OCI-LY3 (cell line): ENCODE measurements at regions not wholly inside any gene's neighbourhood (a gene's known extent, or its start where the extent isn't known, plus 50 kb on each side); places are given as distances from the start of the nearest gene placed in this dataset.

Experiments used
- H2AFZ ChIP-seq: fragments of 200-600, 300-600 bp; shearing (Covaris generic); 2 replicates; pipeline ENCODE4 v1.6.0; 2014; ENCODE audit warnings: antibody characterized with exemption, low read depth, low read length
- H3K27ac ChIP-seq: fragments of 200-600, 300-600 bp; sonication (generic); 2 replicates; pipeline ENCODE4 v1.5.1; 2014; ENCODE audit warnings: mild to moderate bottlenecking, low read length, moderate library complexity, mixed read lengths
- H3K27me3 ChIP-seq: fragments of 200-600, 300-600 bp; sonication (generic); 2 replicates; pipeline ENCODE4 v1.6.1; 2014; ENCODE audit warnings: low read depth, low read length, mixed read lengths
- H3K36me3 ChIP-seq: fragments of 200-600, 300-600 bp; sonication (generic); replicated peaks from 2 replicates; pipeline ENCODE3; 2014; ENCODE audit warnings: low read depth, low read length, mixed read lengths
- H3K4me1 ChIP-seq: fragments of 300-600, 200-600 bp; sonication (generic); 2 replicates; pipeline ENCODE4 v1.6.1; 2014; ENCODE audit warnings: low read length, mixed read lengths
- H3K4me2 ChIP-seq: fragments of 200-600, 300-600 bp; sonication (generic); 2 replicates; pipeline ENCODE4 v1.6.1; 2014; ENCODE audit warnings: low read length, mixed read lengths
- H3K4me3 ChIP-seq: fragments of 300-600, 200-600 bp; sonication (generic); 2 replicates; pipeline ENCODE4 v1.5.1; 2014; ENCODE audit warnings: antibody characterized with exemption, mild to moderate bottlenecking, low read length, moderate library complexity
- H3K79me2 ChIP-seq: fragments of 300-600, 200-600 bp; shearing (Covaris generic); 2 replicates; pipeline ENCODE4 v1.6.1; 2014; ENCODE audit warnings: mild to moderate bottlenecking, low read length, mixed read lengths
- H3K9ac ChIP-seq: fragments of 300-600, 200-600 bp; shearing (Covaris generic); 2 replicates; pipeline ENCODE4 v1.6.0; 2014; ENCODE audit warnings: mild to moderate bottlenecking, low read length, moderate library complexity
- H3K9me3 ChIP-seq: fragments of 200-600, 300-600 bp; shearing (Covaris generic); 2 replicates; pipeline ENCODE4 v1.6.1; 2014; ENCODE audit warnings: low read length, mixed read lengths; ENCODE audit not compliant: insufficient read depth
- H4K20me1 ChIP-seq: fragments of 200-600, 300-600 bp; sonication (generic); 2 replicates; pipeline ENCODE4 v1.6.1; 2016; ENCODE audit warnings: low read length, mixed read lengths; ENCODE audit not compliant: insufficient read depth
- CTCF ChIP-seq: fragments of 200-600, 300-600 bp; sonication (generic); IDR thresholded peaks from 2 replicates; pipeline ENCODE4 v1.5.1; 2014; ENCODE audit warnings: antibody characterized with exemption, low read length, low read depth
- EZH2phosphoT487 ChIP-seq: fragments of 200-600 bp; shearing (Covaris generic); IDR thresholded peaks from 2 replicates; pipeline ENCODE4 v1.6.1; 2018; ENCODE audit warnings: antibody characterized with exemption, mixed run types, low read depth

DNA sequence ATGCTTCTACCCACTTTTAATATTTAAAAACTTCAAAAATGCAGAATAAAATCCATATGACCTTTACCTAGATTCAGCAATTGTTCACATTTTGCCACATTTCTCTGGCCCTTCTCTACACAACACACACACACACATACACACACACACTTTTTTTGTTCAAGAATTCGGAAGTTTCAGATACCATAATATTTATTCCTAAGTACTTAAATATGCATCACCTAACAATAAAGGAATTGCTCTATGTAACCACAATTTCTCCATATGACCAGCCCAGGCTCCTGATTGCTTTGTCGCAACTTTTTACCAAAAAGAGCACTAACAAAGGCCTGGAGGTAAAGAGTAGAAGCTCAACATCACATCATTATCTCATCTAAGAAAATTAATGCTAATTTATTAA, 106.6 kb downstream of the FAS start:
- Histone ChIP-seq H3K79me2 (no peaks in the 10 kb centered on the region), H3K4me1 (no peaks in the 10 kb centered on the region), H3K4me3 (no peak overlapping the region), H3K36me3 (no peaks in the 10 kb centered on the region), H2AFZ (no peak overlapping the region), H3K9me3 (no peaks in the 10 kb centered on the region), H3K27ac (no peak overlapping the region), H4K20me1 (no peaks in the 10 kb centered on the region), H3K4me2 (no peak overlapping the region), H3K27me3 (no peaks in the 10 kb centered on the region), H3K9ac (no peak overlapping the region)
- TF ChIP-seq EZH2phosphoT487 (no peak), CTCF (no peak)

- 0 out of 2 replicates have a peak, but pooled peaks cover 4% of the 10 kb centered on the region for H3K4me1 ChIP-seq
- no peaks in the 10 kb centered on the region for H3K79me2 ChIP-seq
- H3K27ac ChIP-seq: no peak overlapping the region
- no peak overlapping the region for H3K9ac ChIP-seq
- TF ChIP-seq EZH2phosphoT487 (no peak), CTCF (no peak)
- no peaks in the 10 kb centered on the region for H3K9me3 ChIP-seq
- no peaks in the 10 kb centered on the region for H4K20me1 ChIP-seq
- H2AFZ ChIP-seq: no peak overlapping the region
- H3K4me3 ChIP-seq: no peak overlapping the region
- H3K4me2 ChIP-seq: no peak overlapping the region
- no peaks in the 10 kb centered on the region for H3K27me3 ChIP-seq
- H3K36me3 ChIP-seq: no peaks in the 10 kb centered on the region
These were observed 105.2 kb downstream of the FAS start for GRCh38 chr10:89095701-89096391.

- Histone ChIP-seq H3K9me3 (no peaks in the 10 kb centered on the region), H3K27me3 (no peaks in the 10 kb centered on the region), H3K4me3 (no peak overlapping the region), H2AFZ (no peak overlapping the region), H3K27ac (no peak overlapping the region), H3K4me2 (no peak overlapping the region), H3K4me1 (peaks cover 11% of the 10 kb centered on the region), H3K36me3 (no peaks in the 10 kb centered on the region), H3K9ac (no peak overlapping the region), H3K79me2 (no peaks in the 10 kb centered on the region), H4K20me1 (no peaks in the 10 kb centered on the region)
- no peak for TF ChIP-seq EZH2phosphoT487
- TF ChIP-seq CTCF: no peak
These were observed 103.1 kb downstream of the FAS start for GRCh38 chr10:89093728-89094127.

DNA sequence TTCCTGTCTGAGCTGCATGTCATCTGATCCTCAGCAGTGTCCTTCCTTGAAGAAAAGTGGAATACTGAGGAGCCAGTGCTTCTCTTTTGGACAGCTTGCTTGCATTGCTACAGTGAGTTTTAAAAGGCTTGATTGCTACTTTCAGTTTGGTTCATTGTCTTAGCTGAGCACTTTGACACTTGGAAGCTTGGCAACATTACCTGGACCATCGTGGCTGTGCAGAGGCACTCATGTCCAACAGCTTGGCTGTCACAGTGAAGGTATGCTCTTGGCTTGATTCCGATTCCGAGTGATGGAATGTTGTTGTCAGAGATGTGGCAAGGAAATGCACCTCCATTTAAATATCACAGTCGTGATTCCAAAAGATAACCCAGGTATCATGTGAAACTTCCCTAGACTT, 102.4 kb downstream of the FAS start:
- Histone ChIP-seq H3K27ac (no peak overlapping the region), H3K36me3 (no peaks in the 10 kb centered on the region), H3K9ac (no peak overlapping the region), H3K79me2 (no peaks in the 10 kb centered on the region), H4K20me1 (no peaks in the 10 kb centered on the region), H3K27me3 (no peaks in the 10 kb centered on the region), H3K9me3 (no peaks in the 10 kb centered on the region), H3K4me1 (peaks cover 17% of the 10 kb centered on the region), H3K4me3 (no peak overlapping the region), H2AFZ (no peak overlapping the region), H3K4me2 (no peak overlapping the region)
- TF ChIP-seq CTCF: no peak
- TF ChIP-seq EZH2phosphoT487: no peak
